ENCODE measurements at regions not wholly inside any gene's neighbourhood (a gene's known extent, or its start where the extent isn't known, plus 50 kb on each side); places are given as distances from the start of the nearest gene placed in this dataset.
"Not testable (repeated sequence)": the region's sequence is repeated elsewhere in the genome, so short reads cannot be mapped to it uniquely, and the experiment has no call there.

DNA sequence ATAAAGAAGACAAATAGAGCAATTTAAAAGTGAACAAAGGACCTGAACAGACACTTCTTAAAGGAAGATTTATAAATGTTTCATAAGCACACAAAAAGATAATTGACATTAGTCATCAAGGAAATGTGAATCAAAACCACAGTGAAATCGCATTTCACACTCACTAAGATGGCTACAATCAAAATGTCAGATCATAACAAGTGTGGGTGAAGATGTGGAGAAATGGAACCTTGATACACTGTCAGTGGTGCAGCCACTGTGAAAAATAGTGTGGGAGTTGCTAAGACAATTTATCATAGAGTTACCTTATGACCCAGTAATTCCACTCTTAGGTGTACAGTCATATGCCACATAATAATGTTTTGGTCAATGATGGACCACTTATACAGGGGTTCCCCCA lies 54.5 kb upstream of the HTR4 start:
- DNase-seq, result no peak

DNA sequence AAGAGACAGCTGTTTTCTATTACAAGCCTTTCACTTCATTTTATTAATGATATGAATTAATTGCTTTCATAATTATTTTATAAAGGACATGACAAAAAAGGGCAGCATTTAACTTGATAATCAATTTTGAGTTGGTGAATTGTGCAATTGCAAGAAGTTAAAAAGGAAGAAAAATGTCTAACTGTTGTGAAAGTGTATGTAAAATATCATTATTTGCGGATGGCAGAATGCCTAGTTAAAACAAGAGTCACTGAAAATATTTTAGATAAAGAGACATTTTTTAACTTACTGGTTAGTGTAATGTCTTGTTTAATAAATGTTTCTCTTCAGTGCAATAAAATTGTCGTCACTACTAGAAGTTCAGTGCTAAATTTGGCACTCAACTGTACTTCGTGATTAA lies 57.6 kb upstream of the HTR4 start:
- no peak for DNase-seq

DNA sequence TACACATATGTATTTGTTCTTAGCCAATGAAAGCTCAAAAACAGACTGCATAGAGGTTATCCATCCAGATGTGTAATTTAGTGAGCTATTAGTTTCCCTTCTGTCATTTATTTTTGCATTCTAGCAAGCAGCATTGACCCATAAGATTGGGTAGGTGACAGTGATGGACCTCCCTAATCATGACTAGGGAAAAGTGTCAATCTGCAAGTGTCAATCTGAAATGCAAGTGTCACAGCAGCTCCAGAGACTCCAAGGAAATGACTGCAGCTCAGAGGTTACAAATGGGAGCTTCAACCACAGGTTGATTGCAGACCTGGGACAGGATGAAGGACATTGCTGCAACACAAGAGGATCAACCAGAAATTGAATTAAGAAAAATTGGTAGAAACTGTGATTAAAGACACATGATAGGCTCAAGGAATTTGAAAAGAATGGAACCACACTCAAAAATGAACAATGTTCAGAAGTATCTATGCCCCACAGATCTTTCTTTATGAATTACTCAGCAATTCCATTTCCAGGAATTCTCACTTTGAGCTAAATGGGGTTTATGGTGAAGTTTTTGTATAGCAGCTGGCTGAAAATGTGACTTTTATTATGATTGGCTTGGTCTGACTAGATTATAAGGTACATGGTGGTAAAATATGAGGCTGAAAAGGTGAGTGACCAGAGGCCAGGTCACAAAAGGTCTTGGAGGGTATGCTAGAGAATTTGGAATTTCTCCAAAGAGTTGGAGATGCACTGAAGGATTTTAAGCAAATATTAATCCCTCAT lies 59.6 kb upstream of the HTR4 start:
- no peak for DNase-seq

DNA sequence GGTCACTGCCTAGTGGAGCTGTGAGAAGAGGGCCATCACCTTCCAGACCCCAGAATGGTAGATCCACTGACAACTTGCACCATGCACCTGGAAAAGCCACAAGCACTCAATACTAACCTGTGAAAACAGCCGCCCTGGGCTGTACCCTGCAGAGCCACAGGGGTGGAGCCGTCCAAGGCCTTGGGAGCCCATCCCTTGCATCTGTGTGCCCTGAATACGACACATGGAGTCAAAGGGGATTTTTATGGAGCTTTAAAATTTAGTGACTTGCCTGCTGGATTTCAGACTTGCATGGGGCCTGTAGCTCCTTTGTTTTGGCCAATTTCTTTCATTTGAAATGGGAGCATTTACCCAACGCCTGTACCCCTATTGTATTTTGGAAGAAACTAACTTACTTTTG lies 62.4 kb upstream of the HTR4 start:
- no peak for DNase-seq

DNA sequence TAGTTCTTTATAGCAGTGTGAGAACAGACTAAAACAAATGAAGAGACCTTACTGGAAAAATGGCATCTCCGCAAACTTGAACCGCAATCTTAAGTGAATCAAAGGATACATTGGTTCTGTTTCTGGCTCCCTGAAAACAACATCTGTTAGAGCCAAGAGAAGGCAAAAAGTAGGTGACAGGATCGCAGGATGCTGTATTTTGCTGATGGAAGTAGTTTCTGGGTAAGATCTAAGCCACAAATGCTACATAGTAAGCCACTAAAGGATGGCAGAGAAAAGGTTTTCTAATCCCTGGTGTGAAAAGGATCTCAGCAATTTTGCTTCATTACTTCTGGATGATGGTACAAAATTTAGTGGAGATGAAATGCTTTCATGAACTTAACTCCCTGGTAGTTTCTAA lies 63.3 kb upstream of the HTR4 start:
- no peak for DNase-seq

DNA sequence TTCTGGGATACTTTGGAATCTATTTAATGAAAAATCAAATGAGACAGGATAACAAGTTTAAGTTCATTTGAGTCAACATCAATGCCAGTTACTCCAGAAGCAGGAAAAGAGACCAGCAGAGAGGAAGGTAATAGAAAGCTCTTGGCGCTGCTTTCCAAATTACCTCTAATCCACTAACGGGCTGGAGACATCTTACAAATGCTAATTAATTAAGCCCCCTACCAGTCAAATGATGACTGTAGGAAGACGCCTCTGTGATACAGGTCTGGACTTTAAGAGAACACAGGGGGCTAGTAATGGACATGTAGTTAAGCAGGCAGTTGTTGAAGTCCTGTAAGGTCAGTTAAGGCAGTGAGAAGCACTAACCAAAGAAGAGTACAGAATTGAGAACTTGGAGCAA lies 65.3 kb upstream of the HTR4 start:
- no peak for DNase-seq

DNA sequence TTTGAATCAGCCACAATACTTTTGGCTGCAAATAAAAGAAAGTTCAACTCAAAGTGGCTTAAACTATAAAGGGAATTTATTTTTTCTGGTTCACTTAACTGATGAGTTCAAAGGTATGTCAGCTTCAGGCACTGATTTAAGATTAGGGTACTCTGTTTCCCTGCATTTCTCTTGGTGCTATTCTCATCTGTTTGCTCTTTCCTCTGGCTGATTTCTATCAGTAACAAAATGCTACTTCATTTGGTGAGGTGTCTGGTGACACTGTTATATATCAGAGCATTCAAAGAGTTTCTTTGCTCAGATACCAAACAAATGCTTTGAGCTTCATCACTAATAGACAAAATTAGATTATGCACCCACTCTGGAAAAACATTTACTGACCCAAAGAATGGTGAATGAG lies 65.9 kb upstream of the HTR4 start:
- no peak for DNase-seq

DNA sequence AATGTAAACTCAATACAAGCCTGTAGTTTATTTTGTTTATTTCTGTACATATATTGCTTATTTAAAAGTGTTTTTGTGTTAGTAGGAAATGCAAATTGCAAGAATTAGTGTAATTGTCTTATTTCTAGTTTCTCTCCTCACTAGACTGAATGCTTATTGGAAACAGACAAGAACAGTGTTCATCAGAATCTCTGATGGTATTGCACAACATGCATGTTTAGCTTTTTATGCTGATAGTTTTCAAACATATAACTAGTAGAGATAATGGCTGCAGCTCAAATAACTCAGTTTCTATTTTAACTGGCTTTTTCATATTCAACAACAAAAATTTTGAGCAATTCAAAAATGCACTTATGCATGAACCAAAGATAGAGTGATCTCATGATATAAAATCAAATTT lies 68.8 kb upstream of the HTR4 start:
- DNase-seq, result no peak

DNA sequence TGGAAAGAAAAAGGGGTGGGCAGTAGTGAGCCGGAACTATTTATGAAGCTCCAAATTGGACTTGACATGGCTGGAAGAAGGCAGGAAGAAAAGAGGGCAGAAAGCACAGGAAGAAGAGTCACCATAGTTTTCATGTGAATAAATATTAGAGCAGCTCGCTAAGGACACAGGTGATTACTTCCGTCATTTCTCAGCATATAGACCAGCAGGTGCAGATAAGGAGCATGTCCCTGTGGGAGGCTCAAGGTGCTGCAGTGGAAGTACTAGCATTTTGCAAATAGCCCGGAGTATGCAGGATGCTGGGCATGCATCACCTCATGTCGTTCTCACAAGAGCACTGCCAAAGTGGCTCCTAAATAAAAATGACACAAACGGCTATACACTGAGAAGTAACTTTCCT lies 71.3 kb upstream of the HTR4 start:
- no peak for DNase-seq

DNA sequence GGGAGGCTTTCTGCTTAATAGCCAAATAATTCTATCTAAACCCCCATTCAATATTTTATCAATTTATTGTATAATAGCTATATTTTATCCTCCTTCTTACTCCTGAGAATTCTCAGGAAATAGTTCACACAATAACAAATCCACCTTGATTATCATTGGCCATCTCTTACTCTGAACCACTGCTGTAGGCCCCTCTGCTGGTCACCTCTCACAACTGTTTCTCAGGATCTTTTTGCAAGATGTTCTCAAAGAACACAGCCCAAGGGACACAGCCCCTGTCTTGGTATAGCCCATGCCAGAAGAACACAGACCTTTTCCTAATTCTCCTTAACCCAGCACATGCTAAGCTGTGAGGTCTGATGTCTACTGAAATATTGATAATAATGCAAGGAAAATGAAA lies 74.9 kb upstream of the HTR4 start:
- no peak for DNase-seq

DNA sequence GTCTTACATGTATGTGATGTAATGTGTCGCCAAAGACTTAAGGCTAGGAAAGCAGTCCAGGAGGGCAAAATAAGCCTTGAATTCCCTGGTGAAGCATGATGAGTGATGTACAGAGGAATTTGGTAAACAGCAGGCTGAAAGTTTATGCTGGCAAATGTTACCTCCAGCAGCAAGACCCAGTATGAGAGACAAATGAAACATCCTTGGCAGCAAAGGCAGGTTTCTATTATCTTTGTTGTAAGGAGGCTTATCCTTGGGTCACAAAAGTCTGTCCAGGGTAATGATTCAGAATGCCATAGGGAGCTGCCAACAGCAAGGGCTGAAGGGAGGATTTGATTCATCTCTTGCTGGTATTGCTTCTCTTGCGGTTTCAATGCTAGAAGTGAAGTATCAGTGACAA lies 75.9 kb upstream of the HTR4 start:
- DNase-seq, result no peak

DNA sequence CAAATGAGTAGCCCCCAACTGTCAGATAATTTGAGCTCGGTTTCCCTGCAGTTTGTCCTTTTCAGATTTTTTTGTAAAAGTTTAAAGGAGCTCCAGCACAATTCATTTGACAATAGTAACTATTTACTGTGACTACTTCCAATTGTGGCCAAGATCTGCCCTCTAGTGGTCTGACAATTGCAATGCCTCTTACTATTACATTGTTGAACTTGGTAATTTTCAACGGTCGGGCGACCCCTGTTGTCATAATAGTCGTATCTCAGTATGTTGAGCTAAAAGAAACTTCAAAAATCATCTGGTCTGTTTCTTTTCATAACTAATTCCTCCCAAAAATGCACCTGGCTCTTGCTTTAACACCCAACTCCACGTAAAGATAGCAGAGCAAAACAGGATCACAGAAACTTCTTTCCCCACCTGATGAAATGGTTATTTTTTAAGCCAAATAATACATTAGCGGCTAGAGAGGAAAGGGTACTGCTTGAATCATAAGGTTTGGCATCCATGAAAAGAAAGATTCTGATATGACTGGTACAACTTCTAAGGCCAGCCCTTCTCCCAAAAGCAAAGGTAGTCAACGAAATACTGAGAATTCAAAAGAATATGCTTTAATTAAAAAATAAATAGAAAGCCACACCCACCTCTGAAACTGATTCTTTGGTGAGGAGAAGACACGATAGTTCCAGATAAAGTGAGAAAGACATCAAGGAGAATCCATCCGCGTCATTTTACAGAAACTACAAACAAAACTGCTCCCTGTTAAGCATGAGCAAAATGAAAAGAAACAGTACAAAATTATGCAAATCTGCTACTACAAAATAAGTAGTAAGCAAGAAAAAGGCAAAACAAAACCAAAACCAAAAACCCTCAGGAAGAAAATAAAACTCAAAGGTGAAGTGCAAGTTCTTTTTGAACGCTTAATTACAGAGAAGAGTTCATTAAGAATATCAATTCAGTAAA lies 76.9 kb upstream of the HTR4 start:
- DNase-seq, result peak; percentile 46

DNA sequence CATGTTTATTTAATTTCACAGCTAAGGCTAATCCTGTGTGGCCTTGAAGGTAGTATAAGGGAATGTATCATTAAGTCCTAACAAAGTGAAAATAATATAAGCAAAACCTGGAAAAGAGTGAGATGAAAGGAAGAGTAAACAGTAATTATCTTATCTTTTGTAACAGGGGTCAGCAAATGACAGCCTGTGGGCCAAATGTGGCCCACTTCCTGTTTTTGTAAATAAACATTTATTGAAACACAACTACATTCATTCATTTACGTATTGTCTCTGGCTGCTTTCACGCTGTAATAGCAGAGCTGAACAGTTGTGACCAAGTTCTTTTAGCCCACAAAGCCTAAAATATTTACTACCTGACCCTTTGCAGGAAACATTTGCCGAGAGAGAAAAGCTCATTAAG lies 78.4 kb upstream of the HTR4 start:
- DNase-seq, result no peak

DNA sequence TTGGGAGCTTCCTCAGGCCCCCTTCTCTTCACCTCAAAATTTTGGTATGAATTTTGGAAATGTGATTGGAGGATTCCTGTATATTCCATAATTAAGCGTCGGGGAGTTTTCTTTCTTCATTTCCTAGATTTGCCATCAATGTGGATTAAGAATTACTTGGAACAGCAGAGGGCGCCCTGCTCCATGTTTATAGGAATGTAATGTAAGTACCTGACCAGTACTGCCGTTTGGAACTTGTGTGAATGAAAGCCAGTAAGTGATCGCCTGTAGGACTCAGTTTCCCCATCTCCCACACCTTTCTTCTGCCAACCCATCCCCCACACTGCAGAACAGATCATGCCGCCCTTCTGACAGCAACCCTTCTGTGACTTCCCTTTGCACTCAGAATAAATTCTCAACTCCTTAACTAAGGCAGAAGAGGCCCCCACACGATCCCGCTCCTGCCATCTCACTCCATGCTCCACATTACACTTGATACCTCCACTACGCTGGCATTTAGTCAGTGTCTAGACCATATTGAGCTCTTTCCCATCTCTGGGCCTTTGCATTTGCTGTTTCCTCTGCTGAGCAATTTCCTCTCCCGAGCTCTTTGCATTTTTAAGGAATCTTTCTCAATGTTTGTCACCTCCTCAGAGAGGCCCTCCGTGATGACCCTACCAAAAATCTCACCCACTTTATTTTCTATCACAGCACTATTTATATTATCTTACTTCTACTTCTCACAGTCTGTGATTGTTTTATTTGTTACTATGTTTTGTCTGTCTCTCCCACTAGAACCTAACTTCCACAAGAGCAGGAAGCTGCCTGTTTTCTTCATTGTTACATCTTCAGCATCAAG lies 79.5 kb upstream of the HTR4 start:
- DNase-seq, result peak; percentile 30

DNA sequence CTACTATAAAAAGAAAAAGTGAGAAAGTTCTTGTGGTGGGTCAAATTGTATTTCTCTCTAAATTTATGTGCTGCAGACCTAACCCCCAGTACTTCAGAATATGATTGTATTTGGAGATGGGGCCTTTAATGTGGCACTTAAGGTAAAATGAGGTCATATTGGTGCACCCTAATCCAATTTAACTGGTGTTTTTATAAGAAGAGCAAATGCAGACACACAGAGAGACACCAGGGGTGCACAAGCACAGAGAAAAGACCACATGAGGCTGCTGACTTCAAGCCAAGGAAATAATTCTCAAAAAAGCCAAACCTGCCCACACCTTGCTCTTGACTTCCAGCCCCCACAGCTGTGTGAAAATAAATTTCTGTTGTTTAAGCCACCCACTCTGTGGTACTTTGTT lies 80.2 kb upstream of the HTR4 start:
- DNase-seq, result no peak

DNA sequence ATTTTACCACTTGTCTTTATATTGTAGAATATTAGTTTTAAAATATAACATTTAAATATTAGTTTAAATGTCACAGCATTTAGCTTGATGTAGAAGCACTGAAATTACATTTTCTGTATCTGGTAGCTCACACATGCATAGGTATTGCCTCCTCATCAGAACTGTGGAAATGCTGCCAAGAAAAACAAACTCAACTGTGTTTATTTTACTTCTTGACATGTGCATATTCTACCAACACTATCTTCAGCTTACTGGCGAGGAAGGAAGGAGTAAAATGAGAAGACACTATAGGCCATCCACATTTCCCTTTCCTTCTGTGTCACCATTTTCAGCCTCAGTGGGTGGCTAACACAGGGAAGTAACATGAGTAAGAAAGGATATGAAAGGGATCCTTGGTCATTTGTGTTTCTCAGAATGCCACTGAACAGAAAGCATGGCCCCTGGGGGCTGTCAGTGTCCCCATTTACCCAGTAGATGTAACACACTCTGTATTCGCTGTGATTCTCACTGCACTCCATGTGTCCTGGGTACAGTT lies 81.0 kb upstream of the HTR4 start:
- no peak for DNase-seq

DNA sequence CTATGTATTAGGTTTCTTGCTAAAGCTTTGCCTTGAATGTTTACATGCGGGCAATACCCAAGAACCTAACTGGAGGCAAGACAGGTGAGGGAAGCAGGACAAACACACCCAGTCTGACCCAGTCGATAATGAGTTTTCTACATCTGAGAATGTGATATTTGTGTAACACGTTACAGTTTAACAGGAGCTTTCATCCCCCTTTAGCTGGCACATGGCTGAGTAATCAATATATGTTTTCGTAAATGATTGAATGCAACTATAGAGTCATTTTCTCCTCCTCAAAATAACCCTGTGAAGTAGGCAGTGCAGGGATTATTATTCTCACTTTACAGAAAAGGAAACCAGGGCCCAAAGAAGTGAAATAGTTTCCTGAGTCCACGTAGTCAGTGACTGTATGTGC lies 84.7 kb upstream of the HTR4 start:
- no peak for DNase-seq

DNA sequence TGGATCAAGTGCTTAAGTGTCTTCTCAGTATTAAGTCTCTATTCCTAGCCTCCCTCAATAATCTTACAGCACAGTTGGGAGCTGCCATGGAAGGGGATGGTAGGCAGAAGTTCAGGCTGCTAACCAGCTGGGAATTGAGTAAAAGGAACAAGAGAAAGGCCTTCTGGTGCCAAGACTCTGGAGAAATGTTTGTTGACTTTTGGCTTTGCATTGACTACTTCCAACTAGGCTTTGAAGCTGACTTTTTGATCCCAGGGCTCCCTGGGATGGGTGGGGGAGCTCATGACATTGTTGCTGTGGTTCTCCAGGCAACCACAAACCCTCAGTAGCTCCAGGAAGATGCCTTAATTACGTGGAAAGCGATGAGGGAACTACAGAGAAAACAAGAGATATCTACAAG lies 85.2 kb upstream of the HTR4 start:
- DNase-seq, result no peak

DNA sequence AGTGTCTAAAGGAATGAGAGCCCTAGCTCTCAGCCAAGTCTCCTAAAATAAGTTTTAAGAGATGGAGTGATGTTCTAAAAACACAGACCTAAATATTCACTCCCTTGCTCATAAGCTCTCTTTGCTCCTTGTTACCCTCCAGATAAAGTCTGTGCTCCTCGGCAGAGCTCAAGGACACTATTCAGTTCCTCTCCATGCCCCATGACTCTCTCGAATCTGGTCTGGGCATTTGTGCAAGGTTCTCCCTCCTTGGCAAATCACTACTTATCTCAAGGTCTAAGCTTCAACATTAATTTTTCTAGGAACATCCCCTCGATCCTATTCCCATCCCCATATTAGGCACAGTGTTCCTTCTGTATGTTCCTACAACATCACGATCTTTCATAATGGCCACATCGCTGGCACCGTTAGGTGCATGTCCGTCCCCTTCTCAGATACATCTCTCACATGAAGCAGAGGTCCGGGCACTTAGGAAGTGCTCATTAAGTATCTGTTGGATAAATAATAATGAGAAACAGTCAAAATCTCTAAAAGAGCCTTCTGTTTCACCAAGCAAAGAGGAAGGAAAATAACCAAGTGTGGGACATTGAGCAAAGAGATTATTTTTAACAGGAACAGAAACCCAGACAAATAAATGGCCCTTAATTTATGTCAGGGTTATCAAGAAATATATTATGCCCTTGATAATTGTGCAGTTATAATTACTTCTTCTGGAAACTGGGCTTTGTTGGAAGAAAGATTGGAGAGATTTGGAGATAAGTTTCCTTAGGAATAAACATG lies 85.9 kb upstream of the HTR4 start:
- DNase-seq, result no peak

DNA sequence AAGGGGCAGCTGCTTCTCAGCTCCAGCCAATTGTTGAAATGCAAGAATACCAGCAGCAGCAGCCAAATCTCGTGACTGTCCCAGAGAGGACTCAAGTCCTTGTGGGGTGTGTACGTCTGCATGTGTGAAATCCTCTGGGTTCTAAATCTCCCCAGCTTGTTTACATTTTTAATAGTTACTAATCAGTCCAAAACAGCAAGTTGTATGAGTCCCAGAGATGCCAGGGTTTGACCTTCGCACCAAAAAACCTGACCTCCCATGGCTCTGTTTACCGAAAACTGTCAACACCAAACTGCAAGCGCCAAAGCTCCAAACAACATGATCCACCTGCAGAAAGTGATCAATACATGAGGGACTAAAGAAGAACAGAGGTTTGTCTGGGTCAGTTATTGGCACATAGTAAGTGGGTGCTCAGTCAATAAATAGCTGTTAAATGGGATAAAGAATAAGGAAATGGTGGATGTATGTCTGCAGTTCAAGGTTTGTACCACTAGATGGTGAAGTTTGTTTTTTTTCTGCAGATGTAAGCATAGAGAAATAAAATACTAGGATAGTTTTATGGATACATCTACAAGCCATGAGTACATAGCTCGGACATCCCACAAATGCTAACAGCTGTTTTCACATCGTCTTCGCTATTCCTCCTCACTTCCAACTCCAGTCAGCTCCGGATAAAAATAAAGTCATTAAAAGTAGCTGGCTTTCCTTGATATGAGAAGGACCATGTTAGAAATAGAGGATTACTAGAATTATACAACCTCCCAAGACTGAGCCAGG lies 85.3 kb upstream of the ADRB2 start:
- no peak for DNase-seq

DNA sequence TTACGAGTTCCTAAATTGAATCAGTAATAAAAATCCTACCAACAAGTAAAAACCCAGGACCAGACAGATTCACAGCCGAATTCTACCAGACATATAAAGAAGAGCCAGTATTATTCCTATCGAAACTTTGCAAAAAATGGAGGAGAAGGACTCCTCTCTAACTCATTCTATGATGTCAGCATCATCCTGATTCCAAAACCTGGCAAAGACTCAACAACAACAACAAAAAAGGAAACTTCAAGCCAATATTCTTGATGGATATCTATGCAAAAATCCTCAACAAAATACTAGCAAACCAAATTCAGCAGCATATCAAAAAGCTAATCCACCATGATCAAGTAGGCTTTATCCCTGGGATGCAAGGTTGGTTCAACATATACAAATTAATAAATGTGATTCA lies 84.6 kb upstream of the ADRB2 start:
- not testable (repeated sequence) for DNase-seq

Measured in right kidney (tissue), 1 donor.